Ovary (tissue), 3 donors: ENCODE measurements at regions not wholly inside any gene's neighbourhood (a gene's known extent, or its start where the extent isn't known, plus 50 kb on each side); places are given as distances from the start of the nearest gene placed in this dataset.

ENCODE experiments used
- CTCF ChIP-seq, 3 donors: fragments of 450-650 bp in 2 of 3; fragments of 200-600 bp in 1 of 3; IDR thresholded peaks; one replicate each; pipeline versions ENCODE4 v1.5.1 to v1.8.0; 2016 to 2022; ENCODE audit warnings: antibody characterized with exemption in 3 of 3, mild to moderate bottlenecking in 1 of 3
- POLR2A ChIP-seq: fragments of 450-650 bp; IDR thresholded peaks from one replicate; pipeline ENCODE4 v1.6.1; 2017; ENCODE audit warnings: antibody characterized with exemption, mild to moderate bottlenecking, moderate library complexity
- donor health status: DM: no; HTN: no; CAD: no.

- TF ChIP-seq POLR2A, result no peak
- TF ChIP-seq CTCF (IDR thresholded peaks at IDR 0.05), result no peak
Measured at GRCh38 chr14:98840091-98840490, 431.9 kb downstream of the BCL11B start.
